ENCODE measurements at regions not wholly inside any gene's neighbourhood (a gene's known extent, or its start where the extent isn't known, plus 50 kb on each side); places are given as distances from the start of the nearest gene placed in this dataset.

- H3K4me1 ChIP-seq (ENCODE audit: control insufficient read depth, extremely low read depth, insufficient read depth, low read length): no peaks in the 10 kb centered on the region
- dilution Hi-C loops (cut with MboI; ENCODE audit: extremely low pct_ligation_motif_present, low sequenced_read_pairs) (no loop called here), intact Hi-C loops (cut with micrococcal nuclease) (no loop called here)
- H2AFZ ChIP-seq (ENCODE audit: low read depth, low read length): no peak overlapping the region
- H3K27me3 ChIP-seq (ENCODE audit: control insufficient read depth in 2 of 2, insufficient read depth in 2 of 2, low read length in 2 of 2): no peaks in the 10 kb centered on the region
- H4K20me1 ChIP-seq (replicated peaks; ENCODE audit: control insufficient read depth, extremely low read depth, insufficient read depth, low read length): no peaks in the 10 kb centered on the region
- H3K79me2 ChIP-seq (ENCODE audit: control insufficient read depth, insufficient read depth, low read length): no peaks in the 10 kb centered on the region
- no peak overlapping the region for H3K27ac ChIP-seq (ENCODE audit: insufficient read depth, low read depth, low read length)
- H3K4me2 ChIP-seq (ENCODE audit: insufficient read depth, low read length): no peak overlapping the region
- no peak overlapping the region for H3K9ac ChIP-seq (replicated peaks; ENCODE audit: extremely low read depth, insufficient read depth, low read length)
- no peak for DNase-seq (ENCODE audit: low read depth, low spot score)
- no peaks in the 10 kb centered on the region for H3K9me3 ChIP-seq (replicated peaks; ENCODE audit: control insufficient read depth, insufficient read depth, low read length)
- CTCF ChIA-PET: interaction anchor here (1.0 kb wide), 1 partner anchor 30 kb away, joined by 4 read pairs; no protein-coding TSS in a partner anchor
- POLR2A ChIA-PET: no interaction called here
- H3K36me3 ChIP-seq (ENCODE audit: control insufficient read depth in 2 of 2, extremely low read depth in 1 of 2, insufficient read depth in 2 of 2, low read length in 2 of 2): no peaks in the 10 kb centered on the region
- FAIRE-seq: no peak
- no TSS peak for BruUV-seq (replicated peaks)
- no peaks in the 10 kb centered on the region for H3K9me1 ChIP-seq (replicated peaks; ENCODE audit: control insufficient read depth, extremely low read depth, insufficient read depth, low read length)
- no peak overlapping the region for H3K4me3 ChIP-seq (replicated peaks in 1 of 3; ENCODE audit: insufficient read depth in 1 of 3, low read depth in 1 of 3, low read length in 3 of 3)
- TF ChIP-seq JUN (IDR thresholded peaks at IDR 0.05; ENCODE audit: borderline replicate concordance, insufficient read depth, insufficient read length, low read depth) (no peak), MYC (IDR thresholded peaks at IDR 0.05; ENCODE audit: low read depth, low read length) (no peak), EZH2 (IDR thresholded peaks at IDR 0.05; ENCODE audit: borderline replicate concordance, low read depth, low read length, severe bottlenecking) (no peak), POLR2A (IDR thresholded peaks at IDR 0.05; ENCODE audit: low read depth, low read length) (no peak), POLR2AphosphoS5 (IDR thresholded peaks at IDR 0.05; ENCODE audit: insufficient read depth, low read depth, low read length) (no peak), FOS (IDR thresholded peaks at IDR 0.05; ENCODE audit: borderline replicate concordance, insufficient read depth, low read length) (no peak), GATA2 (IDR thresholded peaks at IDR 0.05; ENCODE audit: insufficient read depth, insufficient read length, low read depth, low read length) (no peak)
- TF ChIP-seq, protein P1, sequence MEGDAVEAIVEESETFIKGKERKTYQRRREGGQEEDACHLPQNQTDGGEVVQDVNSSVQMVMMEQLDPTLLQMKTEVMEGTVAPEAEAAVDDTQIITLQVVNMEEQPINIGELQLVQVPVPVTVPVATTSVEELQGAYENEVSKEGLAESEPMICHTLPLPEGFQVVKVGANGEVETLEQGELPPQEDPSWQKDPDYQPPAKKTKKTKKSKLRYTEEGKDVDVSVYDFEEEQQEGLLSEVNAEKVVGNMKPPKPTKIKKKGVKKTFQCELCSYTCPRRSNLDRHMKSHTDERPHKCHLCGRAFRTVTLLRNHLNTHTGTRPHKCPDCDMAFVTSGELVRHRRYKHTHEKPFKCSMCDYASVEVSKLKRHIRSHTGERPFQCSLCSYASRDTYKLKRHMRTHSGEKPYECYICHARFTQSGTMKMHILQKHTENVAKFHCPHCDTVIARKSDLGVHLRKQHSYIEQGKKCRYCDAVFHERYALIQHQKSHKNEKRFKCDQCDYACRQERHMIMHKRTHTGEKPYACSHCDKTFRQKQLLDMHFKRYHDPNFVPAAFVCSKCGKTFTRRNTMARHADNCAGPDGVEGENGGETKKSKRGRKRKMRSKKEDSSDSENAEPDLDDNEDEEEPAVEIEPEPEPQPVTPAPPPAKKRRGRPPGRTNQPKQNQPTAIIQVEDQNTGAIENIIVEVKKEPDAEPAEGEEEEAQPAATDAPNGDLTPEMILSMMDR (IDR thresholded peaks at IDR 0.05; ENCODE audit: extremely low read depth in 1 of 2, insufficient read depth in 1 of 2, low read depth in 1 of 2, low read length in 2 of 2): no peak
- TF ChIP-seq, protein P2, sequence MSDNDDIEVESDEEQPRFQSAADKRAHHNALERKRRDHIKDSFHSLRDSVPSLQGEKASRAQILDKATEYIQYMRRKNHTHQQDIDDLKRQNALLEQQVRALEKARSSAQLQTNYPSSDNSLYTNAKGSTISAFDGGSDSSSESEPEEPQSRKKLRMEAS (IDR thresholded peaks at IDR 0.05; ENCODE audit: insufficient read depth, insufficient read length): no peak
Measured at GRCh38 chr2:190820416-190820815, 60.2 kb upstream of the GLS start.
